ENCODE measurements at regions not wholly inside any gene's neighbourhood (a gene's known extent, or its start where the extent isn't known, plus 50 kb on each side); places are given as distances from the start of the nearest gene placed in this dataset.

DNA sequence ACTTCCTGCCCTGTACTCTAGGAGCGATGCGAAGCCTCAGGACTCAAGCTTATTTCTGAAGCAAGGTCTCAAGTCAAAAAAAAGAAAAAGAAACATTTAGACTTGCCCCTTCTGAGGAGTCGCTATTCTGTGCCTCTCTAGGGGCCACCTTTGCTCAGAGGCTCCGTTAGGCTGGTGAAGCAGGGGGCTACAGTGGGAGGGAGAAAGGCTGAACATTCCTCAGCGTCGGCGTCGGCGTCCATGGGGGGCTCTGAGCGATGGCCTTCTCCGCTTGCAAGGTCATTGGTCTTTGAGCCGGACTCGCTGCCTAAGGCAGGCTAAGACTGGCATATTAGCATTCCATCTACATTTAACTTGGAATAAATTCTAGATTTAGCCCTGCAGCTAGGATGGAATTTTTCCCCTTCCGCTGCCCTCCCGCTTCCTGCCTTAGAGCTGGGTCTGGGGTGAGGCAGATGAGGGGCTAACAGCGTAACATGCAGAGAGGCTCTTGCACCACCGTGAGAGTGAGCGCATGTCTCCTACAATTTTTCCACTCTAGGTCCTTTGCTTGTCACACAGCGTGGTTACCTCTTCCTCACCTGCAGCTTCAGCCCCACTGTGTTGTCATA is 53.6 kb upstream of the ATL2 start:
- H3K36me3 ChIP-seq (ENCODE audit: control insufficient read depth in 2 of 2, insufficient read depth in 2 of 2, low read length in 1 of 2): no peaks in the 10 kb centered on the region
- intact Hi-C loops (cut with micrococcal nuclease; ENCODE audit: unreplicated experiment) (no loop called here), in situ Hi-C loops (cut with MboI) (no loop called here)
- H2AFZ ChIP-seq (ENCODE audit: control insufficient read depth, low read depth, low read length): no peak overlapping the region
- FAIRE-seq (no peak), DNase-seq (ENCODE audit: low read depth, low spot score) (no peak), ATAC-seq (no peak)
- TF ChIP-seq TARDBP (IDR thresholded peaks at IDR 0.05; ENCODE audit: borderline replicate concordance): no peak
- TF ChIP-seq MYB (IDR thresholded peaks at IDR 0.05; ENCODE audit: borderline replicate concordance, low read depth, low read length): no peak
- no peak for TF ChIP-seq POLR2AphosphoS2 (IDR thresholded peaks at IDR 0.05; ENCODE audit: low read depth, low read length)
- no peak for TF ChIP-seq GABPA (IDR thresholded peaks at IDR 0.05; ENCODE audit: low read depth)
- no peaks in the 10 kb centered on the region for H3K9me3 ChIP-seq (replicated peaks; ENCODE audit: control insufficient read depth, insufficient read depth, low read length)
- no peaks in the 10 kb centered on the region for H4K20me1 ChIP-seq (ENCODE audit: control insufficient read depth, insufficient read depth)
- H3K4me2 ChIP-seq (ENCODE audit: control insufficient read depth, insufficient read depth): no peak overlapping the region
- no peak overlapping the region for H3K9ac ChIP-seq (ENCODE audit: control insufficient read depth, insufficient read depth, low read length)
- WGBS (ENCODE audit: insufficient coverage, insufficient replicate concordance, low lambda C conversion rate, missing lambda C conversion rate): 85% methylated on average over 19 of the region's 19 CpGs
- H3K4me3 ChIP-seq: no peak overlapping the region
- H3K27me3 ChIP-seq (replicated peaks in 1 of 2; ENCODE audit: control insufficient read depth in 2 of 2, insufficient read depth in 2 of 2, low read length in 1 of 2): no peaks in the 10 kb centered on the region
- H3K79me2 ChIP-seq (ENCODE audit: control insufficient read depth, insufficient read depth, low read length): no peaks in the 10 kb centered on the region
- no peak overlapping the region for H3K27ac ChIP-seq (ENCODE audit: control insufficient read depth, insufficient read depth)
- CTCF ChIA-PET: interaction anchor here (1.1 to 1.9 kb wide), 2 partner anchors 9 to 113 kb away, joined by 4 to 5 read pairs; no protein-coding TSS in a partner anchor
- POLR2A ChIA-PET: interaction anchor here (0.8 kb wide), 1 partner anchor 13 kb away, joined by 3 read pairs; no protein-coding TSS in a partner anchor
- H3K4me1 ChIP-seq (ENCODE audit: control insufficient read depth, insufficient read depth, low read length): no peaks in the 10 kb centered on the region
- no TSS peak for BruUV-seq (replicated peaks)
- RAD21 ChIA-PET (ENCODE audit: unreplicated experiment): interaction anchor here (1.6 kb wide), 1 partner anchor 53 kb away, joined by 3 read pairs; the partner anchor contains the start of gene ATL2
- SMC1A ChIA-PET (ENCODE audit: uncharacterized antibody, unreplicated experiment): interaction anchor here (1.1 to 1.9 kb wide), 4 partner anchors 12 to 16 kb away, joined by 3 to 5 read pairs (median 4); no protein-coding TSS in a partner anchor

DNA sequence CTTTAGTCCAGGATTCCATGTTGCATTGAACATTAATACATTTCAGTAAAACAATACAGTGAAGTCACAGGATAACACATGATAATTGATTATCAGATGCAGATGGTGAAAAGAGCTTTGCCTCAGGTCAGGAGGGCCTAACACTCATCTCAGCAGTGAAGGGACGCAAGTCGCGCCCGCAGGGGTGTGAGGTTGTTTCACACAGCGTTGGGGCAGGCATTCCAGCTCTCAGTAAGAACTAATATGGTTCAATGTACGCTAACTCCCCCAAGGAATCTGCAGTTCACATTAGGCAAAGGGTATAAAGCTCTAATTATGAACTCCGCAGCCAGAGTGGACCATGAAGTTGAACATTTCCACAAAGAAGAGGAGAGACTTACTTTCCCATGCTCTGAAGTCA is 53.1 kb upstream of the ATL2 start:
- no peaks in the 10 kb centered on the region for H3K27me3 ChIP-seq (replicated peaks in 1 of 2; ENCODE audit: control insufficient read depth in 2 of 2, insufficient read depth in 2 of 2, low read length in 1 of 2)
- intact Hi-C loops (cut with micrococcal nuclease; ENCODE audit: unreplicated experiment): no loop called here
- no peak overlapping the region for H2AFZ ChIP-seq (ENCODE audit: control insufficient read depth, low read depth, low read length)
- H4K20me1 ChIP-seq (ENCODE audit: control insufficient read depth, insufficient read depth): no peaks in the 10 kb centered on the region
- no peak overlapping the region for H3K4me3 ChIP-seq
- in situ Hi-C loops (cut with MboI): no loop called here
- ChIA-PET SMC1A (ENCODE audit: uncharacterized antibody, unreplicated experiment) (interaction anchor here (0.9 to 1.9 kb wide), 4 partner anchors 11 to 78 kb away, joined by 3 to 6 read pairs (median 4); no protein-coding TSS in a partner anchor), CTCF (interaction anchor here (1.1 to 1.9 kb wide), 3 partner anchors 8 to 54 kb away, joined by 3 to 5 read pairs (median 4); no protein-coding TSS in a partner anchor), POLR2A (no interaction called here), RAD21 (ENCODE audit: unreplicated experiment) (interaction anchor here (1.6 kb wide), 1 partner anchor 53 kb away, joined by 3 read pairs; the partner anchor contains the start of gene ATL2)
- no peak for FAIRE-seq
- H3K27ac ChIP-seq (ENCODE audit: control insufficient read depth, insufficient read depth): no peak overlapping the region
- no peak for DNase-seq (ENCODE audit: low read depth, low spot score)
- BruUV-seq (replicated peaks): no TSS peak
- H3K9ac ChIP-seq (ENCODE audit: control insufficient read depth, insufficient read depth, low read length): no peak overlapping the region
- no peaks in the 10 kb centered on the region for H3K79me2 ChIP-seq (ENCODE audit: control insufficient read depth, insufficient read depth, low read length)
- no peak for ATAC-seq
- 52% methylated on average over 7 of the region's 7 CpGs for WGBS (ENCODE audit: insufficient coverage, insufficient replicate concordance, low lambda C conversion rate, missing lambda C conversion rate)
- no peaks in the 10 kb centered on the region for H3K4me1 ChIP-seq (ENCODE audit: control insufficient read depth, insufficient read depth, low read length)
- no peaks in the 10 kb centered on the region; the same call in 2 of the 3 replicates for H3K9me3 ChIP-seq (replicated peaks; ENCODE audit: control insufficient read depth, insufficient read depth, low read length)
- no peak overlapping the region for H3K4me2 ChIP-seq (ENCODE audit: control insufficient read depth, insufficient read depth)
- no peaks in the 10 kb centered on the region for H3K36me3 ChIP-seq (ENCODE audit: control insufficient read depth in 2 of 2, insufficient read depth in 2 of 2, low read length in 1 of 2)
- no peak for TF ChIP-seq RB1 (IDR thresholded peaks at IDR 0.05; ENCODE audit: borderline replicate concordance)
- no peak for TF ChIP-seq IRF4 (IDR thresholded peaks at IDR 0.05; ENCODE audit: low read depth, low read length)
- TF ChIP-seq CBX5 (IDR thresholded peaks at IDR 0.05; ENCODE audit: low read depth): no peak
- TF ChIP-seq NFIC (IDR thresholded peaks at IDR 0.05; ENCODE audit: low read depth, low read length): no peak
- no peak for TF ChIP-seq ASH2L (IDR thresholded peaks at IDR 0.05; ENCODE audit: borderline replicate concordance, low read depth)
- TF ChIP-seq, protein P1, sequence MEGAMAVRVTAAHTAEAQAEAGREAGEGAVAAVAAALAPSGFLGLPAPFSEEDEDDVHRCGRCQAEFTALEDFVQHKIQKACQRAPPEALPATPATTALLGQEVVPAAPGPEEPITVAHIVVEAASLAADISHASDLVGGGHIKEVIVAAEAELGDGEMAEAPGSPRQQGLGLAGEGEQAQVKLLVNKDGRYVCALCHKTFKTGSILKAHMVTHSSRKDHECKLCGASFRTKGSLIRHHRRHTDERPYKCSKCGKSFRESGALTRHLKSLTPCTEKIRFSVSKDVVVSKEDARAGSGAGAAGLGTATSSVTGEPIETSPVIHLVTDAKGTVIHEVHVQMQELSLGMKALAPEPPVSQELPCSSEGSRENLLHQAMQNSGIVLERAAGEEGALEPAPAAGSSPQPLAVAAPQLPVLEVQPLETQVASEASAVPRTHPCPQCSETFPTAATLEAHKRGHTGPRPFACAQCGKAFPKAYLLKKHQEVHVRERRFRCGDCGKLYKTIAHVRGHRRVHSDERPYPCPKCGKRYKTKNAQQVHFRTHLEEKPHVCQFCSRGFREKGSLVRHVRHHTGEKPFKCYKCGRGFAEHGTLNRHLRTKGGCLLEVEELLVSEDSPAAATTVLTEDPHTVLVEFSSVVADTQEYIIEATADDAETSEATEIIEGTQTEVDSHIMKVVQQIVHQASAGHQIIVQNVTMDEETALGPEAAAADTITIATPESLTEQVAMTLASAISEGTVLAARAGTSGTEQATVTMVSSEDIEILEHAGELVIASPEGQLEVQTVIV (IDR thresholded peaks at IDR 0.05; ENCODE audit: borderline replicate concordance, partially characterized antibody): no peak
- no peak for TF ChIP-seq MTA3 (IDR thresholded peaks at IDR 0.05; ENCODE audit: borderline replicate concordance, low read length)
- TF ChIP-seq, protein P2, sequence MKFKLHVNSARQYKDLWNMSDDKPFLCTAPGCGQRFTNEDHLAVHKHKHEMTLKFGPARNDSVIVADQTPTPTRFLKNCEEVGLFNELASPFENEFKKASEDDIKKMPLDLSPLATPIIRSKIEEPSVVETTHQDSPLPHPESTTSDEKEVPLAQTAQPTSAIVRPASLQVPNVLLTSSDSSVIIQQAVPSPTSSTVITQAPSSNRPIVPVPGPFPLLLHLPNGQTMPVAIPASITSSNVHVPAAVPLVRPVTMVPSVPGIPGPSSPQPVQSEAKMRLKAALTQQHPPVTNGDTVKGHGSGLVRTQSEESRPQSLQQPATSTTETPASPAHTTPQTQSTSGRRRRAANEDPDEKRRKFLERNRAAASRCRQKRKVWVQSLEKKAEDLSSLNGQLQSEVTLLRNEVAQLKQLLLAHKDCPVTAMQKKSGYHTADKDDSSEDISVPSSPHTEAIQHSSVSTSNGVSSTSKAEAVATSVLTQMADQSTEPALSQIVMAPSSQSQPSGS (IDR thresholded peaks at IDR 0.05; ENCODE audit: low read length): no peak
- TF ChIP-seq NR2F1 (conservative IDR thresholded peaks at IDR 0.05): no peak
- TF ChIP-seq IKZF2 (IDR thresholded peaks at IDR 0.05): no peak
- TF ChIP-seq RCOR1 (conservative IDR thresholded peaks at IDR 0.05; ENCODE audit: low read depth, low read length): no peak
